ENCODE measurements at regions not wholly inside any gene's neighbourhood (a gene's known extent, or its start where the extent isn't known, plus 50 kb on each side); places are given as distances from the start of the nearest gene placed in this dataset.

GRCh38 chr2:729376-729861 is 52.2 kb upstream of the TMEM18 start:
- DNase-seq (ENCODE audit: low read depth in 2 of 3, low spot score in 2 of 3): no peak

DNA sequence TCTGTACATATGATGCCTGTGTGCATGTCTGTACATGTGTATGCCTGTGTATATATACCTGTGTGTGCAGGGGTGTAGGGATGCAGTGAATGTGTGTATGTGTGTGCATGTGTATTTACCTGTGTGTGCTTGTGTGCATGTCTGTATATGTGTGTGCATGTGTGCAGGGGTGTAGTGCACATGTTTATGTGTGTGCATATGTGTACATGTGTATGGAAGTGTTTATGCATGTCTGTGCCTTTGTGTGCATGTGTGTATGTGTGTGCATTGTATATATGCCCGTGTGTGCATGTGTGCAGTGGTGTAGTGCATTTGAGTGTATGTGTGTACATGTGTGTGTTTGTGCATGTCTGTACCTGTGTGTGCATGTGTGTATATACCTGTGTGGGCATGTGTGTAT is 51.0 kb upstream of the TMEM18 start:
- DNase-seq (ENCODE audit: low read depth in 2 of 3, low spot score in 2 of 3): no peak

DNA sequence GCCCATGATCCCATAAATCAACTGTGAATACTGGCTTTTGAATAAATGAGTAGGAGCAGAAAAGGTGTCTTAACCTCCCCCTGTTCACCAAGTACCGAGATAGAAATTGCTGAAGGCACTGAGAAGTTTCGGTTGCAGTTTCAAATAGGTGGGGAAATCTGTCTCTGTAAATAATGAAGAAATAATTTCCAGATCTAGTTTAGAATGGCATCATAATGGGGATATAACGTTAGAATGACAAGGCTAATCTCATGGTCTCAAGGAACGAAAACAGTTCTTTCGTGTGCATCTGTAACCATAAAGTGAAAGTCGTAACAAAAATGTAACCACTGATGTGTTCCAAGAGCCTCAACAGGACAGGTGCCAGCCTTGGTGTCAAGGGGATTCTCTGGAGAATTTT is 49.9 kb upstream of the TMEM18 start:
- no peak for DNase-seq (ENCODE audit: low read depth in 2 of 3, low spot score in 2 of 3)
